Spleen (tissue), 11 donors: ENCODE measurements at regions not wholly inside any gene's neighbourhood (a gene's known extent, or its start where the extent isn't known, plus 50 kb on each side); places are given as distances from the start of the nearest gene placed in this dataset.
"Not testable (repeated sequence)": the region's sequence is repeated elsewhere in the genome, so short reads cannot be mapped to it uniquely, and the experiment has no call there.

Experiments
- DNase-seq: peaks from one replicate; pipeline ENCODE4 v3.0.0-alpha.2; 2020
- H3K27ac ChIP-seq, 8 donors: fragments of 200-600 bp; sonication (generic) in 7 of 8; 1 replicate in 4 of 8; 2 replicates in 4 of 8; pipeline versions ENCODE4 v1.5.0 to v1.8.0; 2016 to 2021; ENCODE audit warnings: inconsistent platforms in 4 of 8, mild to moderate bottlenecking in 4 of 8, moderate library complexity in 1 of 8
- H3K27me3 ChIP-seq, 7 donors: fragments of 200-600 bp; sonication (generic) in 6 of 7; replicated peaks in 1 of 7; 1 replicate in 4 of 7; 2 replicates in 3 of 7; pipeline versions ENCODE4 v1.5.0 to v1.8.0; 2016 to 2021; ENCODE audit warnings: inconsistent platforms in 3 of 7, mild to moderate bottlenecking in 1 of 7
- H3K36me3 ChIP-seq, 6 donors: fragments of 200-600 bp; sonication (generic) in 5 of 6; 1 replicate in 4 of 6; 2 replicates in 2 of 6; pipeline versions ENCODE4 v1.5.0 to v1.8.0; 2016 to 2021; ENCODE audit warnings: inconsistent platforms in 2 of 6
- H3K4me1 ChIP-seq, 6 donors: fragments of 200-600 bp; sonication (generic) in 5 of 6; 1 replicate in 3 of 6; 2 replicates in 3 of 6; pipeline versions ENCODE4 v1.5.0 to v1.8.0; 2016 to 2021; ENCODE audit warnings: inconsistent platforms in 3 of 6
- H3K4me3 ChIP-seq, 8 donors: fragments of 200-600 bp; sonication (generic) in 7 of 8; 1 replicate in 4 of 8; 2 replicates in 4 of 8; pipeline versions ENCODE4 v1.5.0 to v1.8.0; 2016 to 2021; ENCODE audit warnings: inconsistent platforms in 4 of 8, mild to moderate bottlenecking in 4 of 8, moderate library complexity in 2 of 8
- H3K9me3 ChIP-seq, 8 donors: fragments of 200-600 bp; sonication (generic) in 7 of 8; 1 replicate in 4 of 8; 2 replicates in 4 of 8; pipeline versions ENCODE4 v1.5.0 to v1.8.0; 2016 to 2021; ENCODE audit warnings: inconsistent platforms in 4 of 8
- POLR2A ChIP-seq, 3 donors: fragments of 450-650 bp; IDR thresholded peaks; one replicate each; pipeline ENCODE4 v1.5.1; 2017; ENCODE audit warnings: antibody characterized with exemption in 3 of 3, mild to moderate bottlenecking in 1 of 3
- POLR2AphosphoS5 ChIP-seq, 3 donors: sonication (generic); formaldehyde crosslinking; IDR thresholded peaks; one replicate each; pipeline ENCODE4 v1.5.1; 2017; ENCODE audit warnings: antibody characterized with exemption in 3 of 3
- WGBS, 5 donors: extraction: QIAGEN DNeasy Blood & Tissue Kit in 3 of 5; methylation state at CpG; one replicate each; pipeline versions ENCODE4 v1.1.5 to v1.1.7; 2013 to 2018; 5-methylcytosine and 5-hydroxymethylcytosine counted together
- intact Hi-C: fragments of 100-400 bp; cut with DNase I; formaldehyde crosslinking; loops from one replicate; pipeline ENCODE4 v1.15.0; 2023; ENCODE audit warnings: low total_unique reads
- TF ChIP-seq, protein P1 (sequence below), 11 experiments: fragments of 200-600 bp in 7 of 11; fragments of 450-650 bp in 4 of 11; sonication (generic) in 4 of 11; IDR thresholded peaks in 8 of 11; conservative IDR thresholded peaks in 3 of 11; 1 replicate in 7 of 11; 2 replicates in 4 of 11; pipeline versions ENCODE4 v1.4.0 to v1.8.0; 2016 to 2021; ENCODE audit warnings: antibody characterized with exemption in 11 of 11, inconsistent platforms in 4 of 11, mild to moderate bottlenecking in 1 of 11
- donor health status: healthy with polysubstance abuse.
- donor health status: DM: no; HTN: no; CAD: no; lungs with moderate emphysema.
- donor health status: DM: no; HTN: no; CAD: no.
- donor health status: Bipolar disorder and iron deficiency.
- donor health status: healthy.
- donor health status: DM: no; HTN: no; CAD: no.
- donor health status: DM: yes; HTN: yes; CAD: no.

GRCh38 chr3:88744896-88745295 lies 362.5 kb upstream of the EPHA3 start:
- Histone ChIP-seq H3K4me3 (no peak overlapping the region), H3K36me3 (no peaks in the 10 kb centered on the region), H3K27ac (no peak overlapping the region), H3K9me3 (peaks cover 0 to 10% (median 2%) of the 10 kb centered on the region in 8 donors), H3K27me3 (no peaks in the 10 kb centered on the region), H3K4me1 (no peaks in the 10 kb centered on the region)
- DNase-seq = no peak
- intact Hi-C loops = no loop called here
- 55 to 86% (median 65%) methylated on average over 1 of the region's 1 CpG for WGBS, 5 donors
- no peak for TF ChIP-seq POLR2A (IDR thresholded peaks at IDR 0.05)
- TF ChIP-seq, protein P1, sequence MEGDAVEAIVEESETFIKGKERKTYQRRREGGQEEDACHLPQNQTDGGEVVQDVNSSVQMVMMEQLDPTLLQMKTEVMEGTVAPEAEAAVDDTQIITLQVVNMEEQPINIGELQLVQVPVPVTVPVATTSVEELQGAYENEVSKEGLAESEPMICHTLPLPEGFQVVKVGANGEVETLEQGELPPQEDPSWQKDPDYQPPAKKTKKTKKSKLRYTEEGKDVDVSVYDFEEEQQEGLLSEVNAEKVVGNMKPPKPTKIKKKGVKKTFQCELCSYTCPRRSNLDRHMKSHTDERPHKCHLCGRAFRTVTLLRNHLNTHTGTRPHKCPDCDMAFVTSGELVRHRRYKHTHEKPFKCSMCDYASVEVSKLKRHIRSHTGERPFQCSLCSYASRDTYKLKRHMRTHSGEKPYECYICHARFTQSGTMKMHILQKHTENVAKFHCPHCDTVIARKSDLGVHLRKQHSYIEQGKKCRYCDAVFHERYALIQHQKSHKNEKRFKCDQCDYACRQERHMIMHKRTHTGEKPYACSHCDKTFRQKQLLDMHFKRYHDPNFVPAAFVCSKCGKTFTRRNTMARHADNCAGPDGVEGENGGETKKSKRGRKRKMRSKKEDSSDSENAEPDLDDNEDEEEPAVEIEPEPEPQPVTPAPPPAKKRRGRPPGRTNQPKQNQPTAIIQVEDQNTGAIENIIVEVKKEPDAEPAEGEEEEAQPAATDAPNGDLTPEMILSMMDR (IDR thresholded peaks at IDR 0.05 in 8 of 11, conservative IDR thresholded peaks at IDR 0.05 in 3 of 11) = no peak
- TF ChIP-seq POLR2AphosphoS5 (IDR thresholded peaks at IDR 0.05) = no peak

DNA sequence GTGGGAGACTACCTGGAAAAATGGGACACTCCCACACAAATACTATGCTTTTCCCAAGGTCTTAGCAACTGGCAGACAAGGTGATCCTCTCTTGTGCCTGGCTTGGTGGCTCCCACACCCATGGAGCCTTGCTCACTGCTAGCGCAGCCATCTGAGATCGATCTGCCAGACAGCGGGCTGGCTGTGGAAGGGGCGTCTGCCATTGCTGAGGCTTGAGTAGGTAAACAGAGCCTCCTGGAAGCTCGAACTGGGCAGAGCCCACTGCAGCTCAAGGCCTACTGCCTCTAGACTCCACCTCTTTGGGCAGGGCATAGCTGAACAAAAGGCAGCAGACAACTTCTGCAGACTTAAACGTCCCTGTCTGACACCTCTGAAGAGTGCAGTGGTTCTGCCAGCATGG lies 360.3 kb upstream of the EPHA3 start:
- H3K9me3 ChIP-seq, H3K36me3 ChIP-seq, H3K27me3 ChIP-seq, H3K27ac ChIP-seq, H3K4me1 ChIP-seq, DNase-seq, H3K4me3 ChIP-seq, intact Hi-C loops: not testable (repeated sequence)
- WGBS, 5 donors = 61 to 83% (median 76%) methylated on average over 4 to 6 of the region's 6 CpGs

DNA sequence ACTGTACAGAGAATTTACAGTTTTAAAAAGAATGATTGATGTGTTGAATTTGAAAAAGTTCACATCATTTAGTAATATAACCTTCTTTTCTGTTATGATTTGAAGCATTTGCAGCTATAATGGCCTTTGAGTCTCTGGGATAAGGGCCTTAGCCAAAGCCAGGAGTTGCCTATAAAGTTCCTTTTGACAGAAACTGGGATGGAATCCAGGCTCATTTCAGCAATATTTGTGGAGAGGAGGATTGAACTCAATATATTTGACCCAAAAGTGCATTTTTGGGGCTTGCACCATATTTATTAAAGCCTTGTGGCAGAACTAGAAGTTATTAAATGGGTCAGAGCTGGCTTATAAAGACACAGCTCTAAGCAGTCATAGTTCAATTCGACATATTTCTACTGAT lies 348.7 kb upstream of the EPHA3 start:
- WGBS, 5 donors = 23 to 50% (median 30%) methylated on average over 1 of the region's 1 CpG
- DNase-seq = no peak
- TF ChIP-seq POLR2AphosphoS5 (IDR thresholded peaks at IDR 0.05) = no peak
- TF ChIP-seq, protein P1 (IDR thresholded peaks at IDR 0.05 in 8 of 11, conservative IDR thresholded peaks at IDR 0.05 in 3 of 11) = no peak
- no peak for TF ChIP-seq POLR2A (IDR thresholded peaks at IDR 0.05)
- no peaks in the 10 kb centered on the region for H3K4me1 ChIP-seq
- H3K27ac ChIP-seq = no peak overlapping the region
- H3K27me3 ChIP-seq = no peaks in the 10 kb centered on the region
- intact Hi-C loops = no loop called here
- no peak overlapping the region for H3K4me3 ChIP-seq
- H3K36me3 ChIP-seq = no peaks in the 10 kb centered on the region
- peaks cover 0 to 22% (median 5%) of the 10 kb centered on the region in 8 donors for H3K9me3 ChIP-seq

GRCh38 chr3:88767746-88768145 lies 339.7 kb upstream of the EPHA3 start:
- Histone ChIP-seq H3K9me3 (peaks cover 0 to 31% (median 6%) of the 10 kb centered on the region in 8 donors), H3K27me3 (no peaks in the 10 kb centered on the region), H3K27ac (no peak overlapping the region), H3K36me3 (no peaks in the 10 kb centered on the region), H3K4me1 (no peaks in the 10 kb centered on the region), H3K4me3 (no peak overlapping the region)
- no peak for DNase-seq
- TF ChIP-seq, protein P1 (IDR thresholded peaks at IDR 0.05 in 8 of 11, conservative IDR thresholded peaks at IDR 0.05 in 3 of 11) = no peak
- TF ChIP-seq POLR2A (IDR thresholded peaks at IDR 0.05) = no peak
- TF ChIP-seq POLR2AphosphoS5 (IDR thresholded peaks at IDR 0.05) = no peak
- WGBS, 5 donors = 63 to 91% (median 85%) methylated on average over 2 of the region's 2 CpGs
- intact Hi-C loops = no loop called here

DNA sequence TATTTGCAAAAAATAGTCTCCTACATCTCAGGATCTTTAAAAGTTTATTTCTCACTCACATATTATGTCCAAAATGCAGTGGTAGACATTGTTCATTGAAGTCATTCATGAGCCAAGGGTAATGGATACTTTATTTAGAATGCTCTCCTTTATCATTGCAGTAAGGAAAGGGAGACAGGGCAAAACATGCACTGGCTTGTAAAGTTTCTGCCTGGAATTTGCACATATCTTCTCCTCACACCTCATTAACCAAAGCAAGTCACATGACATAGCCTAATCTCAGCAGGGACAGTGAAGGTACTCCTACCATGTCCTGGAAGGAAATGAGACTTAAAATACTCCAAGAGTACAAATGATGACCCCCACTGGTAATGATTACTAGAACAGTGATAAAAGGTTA lies 333.7 kb upstream of the EPHA3 start:
- intact Hi-C loops = no loop called here
- no peaks in the 10 kb centered on the region for H3K36me3 ChIP-seq
- H3K4me3 ChIP-seq = no peak overlapping the region
- DNase-seq = no peak
- TF ChIP-seq, protein P1 (IDR thresholded peaks at IDR 0.05 in 8 of 11, conservative IDR thresholded peaks at IDR 0.05 in 3 of 11) = no peak
- TF ChIP-seq POLR2A (IDR thresholded peaks at IDR 0.05) (no peak), POLR2AphosphoS5 (IDR thresholded peaks at IDR 0.05) (no peak)
- H3K27me3 ChIP-seq = no peaks in the 10 kb centered on the region
- H3K9me3 ChIP-seq = peaks cover 0 to 13% (median 5%) of the 10 kb centered on the region in 8 donors
- no peak overlapping the region for H3K27ac ChIP-seq
- H3K4me1 ChIP-seq = no peaks in the 10 kb centered on the region
